Uterus (tissue), 3 donors: ENCODE measurements at regions not wholly inside any gene's neighbourhood (a gene's known extent, or its start where the extent isn't known, plus 50 kb on each side); places are given as distances from the start of the nearest gene placed in this dataset.

Source experiments
- DNase-seq, 2 donors: peaks; one replicate each; pipeline ENCODE4 v3.0.0-alpha.2; 2019 to 2020
- H3K27ac ChIP-seq, 2 donors: fragments of 200-600 bp; sonication (generic); 1 replicate in 1 of 2; 2 replicates in 1 of 2; pipeline ENCODE4 v1.5.1; 2016 to 2018
- H3K27me3 ChIP-seq, 2 donors: fragments of 200-600 bp; sonication (generic); one replicate each; pipeline ENCODE4 v1.5.1; 2018 to 2019; ENCODE audit warnings: control low read depth in 1 of 2
- H3K36me3 ChIP-seq, 2 donors: fragments of 200-600 bp; sonication (generic); one replicate each; pipeline ENCODE4 v1.5.1; 2019; ENCODE audit warnings: control low read depth in 1 of 2
- H3K4me1 ChIP-seq, 2 donors: fragments of 200-600 bp; sonication (generic); one replicate each; pipeline ENCODE4 v1.5.1; 2018 to 2019; ENCODE audit warnings: control low read depth in 1 of 2
- H3K4me3 ChIP-seq, 2 donors: fragments of 200-600 bp; sonication (generic); 1 replicate in 1 of 2; 2 replicates in 1 of 2; pipeline ENCODE4 v1.5.1; 2018 to 2019; ENCODE audit warnings: mild to moderate bottlenecking in 1 of 2
- H3K9me3 ChIP-seq, 2 donors: fragments of 200-600 bp; sonication (generic); one replicate each; pipeline ENCODE4 v1.5.1; 2019; ENCODE audit warnings: control low read depth in 1 of 2
- CTCF ChIP-seq, 4 experiments: fragments of 200-600 bp in 2 of 4; fragments of 450-650 bp in 2 of 4; sonication (generic) in 2 of 4; IDR thresholded peaks; one replicate each; pipeline ENCODE4 v1.5.1; 2016 to 2019; ENCODE audit warnings: antibody characterized with exemption in 4 of 4, mild to moderate bottlenecking in 2 of 4, moderate library complexity in 1 of 4
- POLR2A ChIP-seq, 2 donors: fragments of 450-650 bp; IDR thresholded peaks; one replicate each; pipeline ENCODE4 v1.6.1; 2016; ENCODE audit warnings: antibody characterized with exemption in 2 of 2, mild to moderate bottlenecking in 1 of 2, moderate library complexity in 1 of 2
- intact Hi-C: fragments of 100-400 bp; cut with DNase I; formaldehyde crosslinking; loops from one replicate; pipeline ENCODE4 v1.15.1; 2023; ENCODE audit warnings: low total_unique reads
- donor health status: DM: yes; HTN: yes; CAD: no.

- H3K4me3 ChIP-seq, result no peak overlapping the region
- no peaks in the 10 kb centered on the region for H3K9me3 ChIP-seq
- TF ChIP-seq CTCF (IDR thresholded peaks at IDR 0.05), result no peak
- no peak for TF ChIP-seq POLR2A (IDR thresholded peaks at IDR 0.05)
- no peak overlapping the region for H3K27ac ChIP-seq
- H3K4me1 ChIP-seq, result no peaks in the 10 kb centered on the region
- no peaks in the 10 kb centered on the region for H3K27me3 ChIP-seq
- no peaks in the 10 kb centered on the region for H3K36me3 ChIP-seq
- no peak for DNase-seq
- intact Hi-C loops, result no loop called here
These were observed 64.4 kb upstream of the PLPP4 start for GRCh38 chr10:120392671-120393079.

GRCh38 chr10:120394446-120394845 is 62.6 kb upstream of the PLPP4 start:
- Histone ChIP-seq H3K4me3 (no peak overlapping the region), H3K4me1 (no peaks in the 10 kb centered on the region), H3K36me3 (no peaks in the 10 kb centered on the region), H3K9me3 (no peaks in the 10 kb centered on the region), H3K27me3 (no peaks in the 10 kb centered on the region), H3K27ac (no peak overlapping the region)
- intact Hi-C loops, result no loop called here
- no peak for DNase-seq
- TF ChIP-seq POLR2A (IDR thresholded peaks at IDR 0.05), result no peak

GRCh38 chr10:120396228-120396627 is 60.8 kb upstream of the PLPP4 start:
- TF ChIP-seq POLR2A (IDR thresholded peaks at IDR 0.05), result no peak
- no peak for TF ChIP-seq CTCF (IDR thresholded peaks at IDR 0.05)
- Histone ChIP-seq H3K4me3 (no peak overlapping the region), H3K4me1 (no peaks in the 10 kb centered on the region), H3K9me3 (no peaks in the 10 kb centered on the region), H3K36me3 (no peaks in the 10 kb centered on the region), H3K27me3 (no peaks in the 10 kb centered on the region), H3K27ac (no peak overlapping the region)
- intact Hi-C loops, result no loop called here
- DNase-seq, result no peak

- H3K36me3 ChIP-seq, result no peaks in the 10 kb centered on the region
- no peak overlapping the region for H3K4me3 ChIP-seq
- TF ChIP-seq CTCF (IDR thresholded peaks at IDR 0.05) (no peak), POLR2A (IDR thresholded peaks at IDR 0.05) (no peak)
- no peak overlapping the region for H3K27ac ChIP-seq
- no peaks in the 10 kb centered on the region for H3K9me3 ChIP-seq
- intact Hi-C loops, result no loop called here
- no peaks in the 10 kb centered on the region for H3K4me1 ChIP-seq
- no peaks in the 10 kb centered on the region for H3K27me3 ChIP-seq
- no peak for DNase-seq
These were observed 58.8 kb upstream of the PLPP4 start for GRCh38 chr10:120398180-120398579.

DNA sequence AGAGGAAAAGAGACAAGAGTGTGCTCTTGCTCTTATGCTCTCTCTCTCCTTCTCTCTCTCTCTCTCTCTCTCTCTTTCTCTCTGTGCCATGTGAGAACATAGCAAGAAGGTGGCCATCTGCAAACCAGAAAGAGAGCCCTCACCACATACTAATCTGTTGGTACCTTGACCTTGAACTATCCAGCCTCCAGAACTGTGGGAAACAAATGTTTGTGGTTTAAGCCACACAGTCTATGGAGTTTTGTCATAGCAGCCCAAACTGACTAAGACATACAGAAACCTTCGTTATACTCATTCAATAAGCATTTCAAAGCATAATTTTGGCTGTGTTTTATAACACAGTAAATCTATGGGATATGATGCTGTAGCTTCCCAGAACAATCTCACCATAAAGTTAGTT is 56.4 kb upstream of the PLPP4 start:
- Histone ChIP-seq H3K9me3 (no peaks in the 10 kb centered on the region), H3K27me3 (no peaks in the 10 kb centered on the region), H3K4me1 (no peaks in the 10 kb centered on the region), H3K27ac (no peak overlapping the region), H3K36me3 (no peaks in the 10 kb centered on the region), H3K4me3 (no peak overlapping the region)
- intact Hi-C loops, result no loop called here
- TF ChIP-seq CTCF (IDR thresholded peaks at IDR 0.05), result no peak
- TF ChIP-seq POLR2A (IDR thresholded peaks at IDR 0.05), result no peak
- DNase-seq, result no peak

- TF ChIP-seq CTCF (IDR thresholded peaks at IDR 0.05), result no peak
- TF ChIP-seq POLR2A (IDR thresholded peaks at IDR 0.05), result no peak
- intact Hi-C loops, result no loop called here
- Histone ChIP-seq H3K9me3 (no peaks in the 10 kb centered on the region), H3K36me3 (no peaks in the 10 kb centered on the region), H3K27ac (no peak overlapping the region), H3K4me3 (no peak overlapping the region), H3K27me3 (no peaks in the 10 kb centered on the region), H3K4me1 (no peaks in the 10 kb centered on the region)
- DNase-seq, result no peak
These were observed 54.8 kb upstream of the PLPP4 start for GRCh38 chr10:120402147-120402766.
